ENCODE measurements at regions not wholly inside any gene's neighbourhood (a gene's known extent, or its start where the extent isn't known, plus 50 kb on each side); places are given as distances from the start of the nearest gene placed in this dataset.

- TF ChIP-seq CTCF (IDR thresholded peaks at IDR 0.05) (no peak), POLR2A (IDR thresholded peaks at IDR 0.05) (no peak)
These were observed 1105.1 kb downstream of the OLFM4 start for GRCh38 chr13:54133746-54134145.

All from Peyer's patch (tissue), 4 donors.